Cardiac fibroblast (primary cell): ENCODE measurements at regions not wholly inside any gene's neighbourhood (a gene's known extent, or its start where the extent isn't known, plus 50 kb on each side); places are given as distances from the start of the nearest gene placed in this dataset.
"Not testable (repeated sequence)": the region's sequence is repeated elsewhere in the genome, so short reads cannot be mapped to it uniquely, and the experiment has no call there.

Experiments used
- DNase-seq, 2 donors: peaks; one replicate each; pipeline versions ENCODE4 v3.0.0 to v3.0.0-alpha.2; 2010; ENCODE audit warnings: low read depth in 2 of 2
- H3K4me3 ChIP-seq, 2 donors: replicated peaks in 1 of 2; 1 replicate in 1 of 2; 2 replicates in 1 of 2; pipeline ENCODE4 v1.5.1; 2011; ENCODE audit warnings: low read depth in 2 of 2, low read length in 2 of 2, mild to moderate bottlenecking in 2 of 2, moderate library complexity in 1 of 2
- TF ChIP-seq, protein P1 (sequence below): IDR thresholded peaks from one replicate; pipeline ENCODE4 v1.5.1; 2011; ENCODE audit warnings: low read depth, mild to moderate bottlenecking, low read length, inconsistent platforms

DNA sequence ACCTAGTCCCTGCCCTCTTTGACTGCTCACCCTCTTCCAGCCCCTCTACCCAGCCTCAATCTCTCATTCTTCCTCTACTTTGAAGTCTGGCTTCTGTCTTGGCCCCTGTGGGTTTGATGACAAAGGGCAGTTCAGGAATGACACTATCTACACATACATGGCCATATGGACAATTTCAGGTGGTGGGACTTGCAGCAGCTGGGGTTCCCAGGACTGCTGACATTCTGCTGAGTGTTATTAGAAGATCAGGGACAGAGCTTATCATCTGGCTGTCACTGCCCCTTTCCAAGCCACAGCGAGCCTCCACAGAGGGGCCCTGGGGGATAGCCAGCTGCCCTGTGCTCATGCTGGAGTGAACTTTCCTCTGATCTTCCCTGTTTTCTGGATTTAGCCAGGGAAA is 97.4 kb upstream of the IPO9 start:
- TF ChIP-seq, protein P1, sequence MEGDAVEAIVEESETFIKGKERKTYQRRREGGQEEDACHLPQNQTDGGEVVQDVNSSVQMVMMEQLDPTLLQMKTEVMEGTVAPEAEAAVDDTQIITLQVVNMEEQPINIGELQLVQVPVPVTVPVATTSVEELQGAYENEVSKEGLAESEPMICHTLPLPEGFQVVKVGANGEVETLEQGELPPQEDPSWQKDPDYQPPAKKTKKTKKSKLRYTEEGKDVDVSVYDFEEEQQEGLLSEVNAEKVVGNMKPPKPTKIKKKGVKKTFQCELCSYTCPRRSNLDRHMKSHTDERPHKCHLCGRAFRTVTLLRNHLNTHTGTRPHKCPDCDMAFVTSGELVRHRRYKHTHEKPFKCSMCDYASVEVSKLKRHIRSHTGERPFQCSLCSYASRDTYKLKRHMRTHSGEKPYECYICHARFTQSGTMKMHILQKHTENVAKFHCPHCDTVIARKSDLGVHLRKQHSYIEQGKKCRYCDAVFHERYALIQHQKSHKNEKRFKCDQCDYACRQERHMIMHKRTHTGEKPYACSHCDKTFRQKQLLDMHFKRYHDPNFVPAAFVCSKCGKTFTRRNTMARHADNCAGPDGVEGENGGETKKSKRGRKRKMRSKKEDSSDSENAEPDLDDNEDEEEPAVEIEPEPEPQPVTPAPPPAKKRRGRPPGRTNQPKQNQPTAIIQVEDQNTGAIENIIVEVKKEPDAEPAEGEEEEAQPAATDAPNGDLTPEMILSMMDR, result no peak
- peak in 1 of 2 donors; percentile 72 for DNase-seq
- no peak overlapping the region for H3K4me3 ChIP-seq

DNA sequence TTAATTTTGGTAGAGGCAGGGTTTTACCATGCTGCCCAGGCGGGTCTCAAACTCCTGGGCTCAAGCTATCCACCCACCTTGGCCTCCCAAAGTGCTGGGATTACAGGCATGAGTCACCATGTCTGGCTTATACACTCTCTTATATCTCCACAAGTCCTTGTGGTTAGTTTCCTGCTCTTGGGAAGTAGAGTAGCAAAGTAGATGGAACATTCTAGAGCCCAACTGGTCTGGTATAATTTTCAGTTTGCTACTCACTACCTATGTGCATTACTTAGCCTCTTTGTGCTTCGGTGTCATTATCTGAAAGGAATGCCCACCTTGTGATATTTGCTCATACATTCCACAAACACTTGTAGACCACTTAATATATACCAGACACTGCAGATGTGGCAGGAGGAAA is 96.6 kb upstream of the IPO9 start:
- peak; percentile 61 to 72 for DNase-seq
- TF ChIP-seq, protein P1, result no peak
- no peak overlapping the region for H3K4me3 ChIP-seq

DNA sequence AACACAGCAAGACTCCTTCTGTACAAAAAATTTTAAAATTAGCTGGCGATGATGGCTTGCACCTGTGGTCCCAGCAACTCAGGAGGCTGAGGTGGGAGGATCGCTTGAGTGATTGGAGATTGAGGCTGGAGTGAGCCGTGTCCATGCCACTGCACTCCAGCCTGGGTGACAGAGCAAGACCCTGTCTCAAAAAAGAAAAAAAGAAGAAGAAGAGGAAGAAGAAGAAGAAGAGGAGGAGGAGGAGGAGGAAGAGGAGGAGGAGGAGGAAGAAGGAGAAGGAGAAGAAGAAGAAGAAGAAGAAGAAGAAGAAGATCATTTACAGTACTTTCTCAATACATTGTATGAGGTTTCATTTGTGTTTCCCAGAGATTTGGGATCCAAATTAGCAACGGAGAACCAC is 94.7 kb upstream of the IPO9 start:
- DNase-seq, H3K4me3 ChIP-seq: not testable (repeated sequence)

DNA sequence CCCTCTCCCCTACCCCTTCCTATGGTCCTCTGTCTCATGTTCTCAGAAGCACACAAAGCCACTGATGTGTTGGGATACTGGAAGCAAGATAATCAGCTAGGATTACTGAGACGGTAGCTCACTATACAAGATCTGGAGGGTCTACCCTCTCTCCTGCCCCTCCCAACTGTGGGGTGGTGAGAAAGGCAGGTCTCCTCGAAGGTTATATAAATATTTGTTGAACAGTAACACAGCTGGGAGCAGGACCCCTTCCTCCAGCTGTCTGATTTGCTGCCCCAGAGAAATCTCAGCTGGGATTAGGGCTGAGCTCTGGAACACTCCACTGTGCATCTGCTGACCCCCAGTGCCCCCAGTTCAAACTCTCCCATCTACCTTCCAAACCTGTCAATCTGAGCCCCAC is 94.2 kb upstream of the IPO9 start:
- no peak for DNase-seq
- TF ChIP-seq, protein P1, result no peak
- H3K4me3 ChIP-seq, result no peak overlapping the region

DNA sequence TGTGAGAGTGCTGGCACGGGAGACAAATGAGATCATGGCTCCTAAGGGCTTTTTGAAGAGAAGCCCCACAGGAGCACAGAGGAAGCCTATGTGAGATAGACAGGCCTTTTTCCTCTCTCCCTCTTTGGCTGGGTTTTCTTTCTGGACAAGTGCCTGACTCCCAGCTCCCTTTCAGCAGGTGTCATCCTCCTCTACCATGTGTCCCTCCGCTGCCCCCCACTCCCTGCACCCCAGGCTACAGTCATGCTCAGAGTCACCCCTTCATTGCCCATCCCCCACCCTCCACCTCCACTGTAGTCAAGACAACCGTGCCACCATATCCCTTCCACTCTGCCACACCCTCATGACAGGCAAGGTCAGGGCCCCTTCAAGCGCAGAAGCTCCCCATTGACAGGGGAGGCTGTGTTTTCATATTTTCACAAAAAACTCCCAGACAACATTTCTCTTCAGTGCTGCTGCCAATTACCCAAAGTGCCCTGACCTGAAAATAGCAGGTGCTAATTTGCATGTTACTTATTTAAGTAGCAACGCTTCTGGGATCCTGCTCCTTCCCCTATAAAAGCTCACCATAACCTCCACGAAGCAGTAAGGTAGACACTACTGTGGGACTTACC is 92.1 kb upstream of the IPO9 start:
- no peak for DNase-seq
- TF ChIP-seq, protein P1, result no peak
- no peak overlapping the region for H3K4me3 ChIP-seq

DNA sequence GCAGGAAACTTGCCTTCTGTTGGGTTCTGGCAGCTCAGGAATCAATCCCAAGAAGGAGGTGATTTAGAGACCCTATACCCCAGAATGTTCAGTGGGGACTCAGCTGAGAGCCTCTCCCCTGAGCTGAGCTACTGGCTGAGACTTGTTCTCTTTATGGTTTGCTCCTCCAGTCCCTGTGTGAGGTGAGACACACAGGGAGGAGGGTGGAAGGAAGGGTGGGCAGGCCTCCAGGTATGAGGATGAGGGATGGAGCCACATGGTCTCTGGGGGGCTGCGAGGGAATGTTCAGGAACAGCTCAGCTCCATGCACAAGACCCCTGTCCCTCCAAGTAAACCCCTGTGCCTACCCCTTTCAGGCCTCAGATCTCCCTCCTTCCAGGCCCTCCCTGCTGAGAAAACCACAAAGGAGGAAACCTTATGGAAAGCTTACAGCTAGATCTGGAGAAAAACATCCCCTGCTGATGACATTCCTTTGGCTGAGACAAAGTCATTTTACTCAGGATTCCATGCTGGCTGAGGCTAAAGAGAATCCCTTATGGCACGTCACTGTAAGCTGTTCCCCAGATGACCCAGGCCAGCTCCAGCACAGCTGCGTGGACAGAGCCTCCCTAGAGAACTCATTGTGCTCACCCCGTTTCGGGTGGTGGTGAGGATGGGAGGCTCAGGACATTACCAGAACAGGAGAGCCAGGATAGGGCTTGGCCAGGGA is 91.5 kb upstream of the IPO9 start:
- TF ChIP-seq, protein P1, result no peak
- no peak overlapping the region for H3K4me3 ChIP-seq
- peak; percentile 82 to 85 for DNase-seq

DNA sequence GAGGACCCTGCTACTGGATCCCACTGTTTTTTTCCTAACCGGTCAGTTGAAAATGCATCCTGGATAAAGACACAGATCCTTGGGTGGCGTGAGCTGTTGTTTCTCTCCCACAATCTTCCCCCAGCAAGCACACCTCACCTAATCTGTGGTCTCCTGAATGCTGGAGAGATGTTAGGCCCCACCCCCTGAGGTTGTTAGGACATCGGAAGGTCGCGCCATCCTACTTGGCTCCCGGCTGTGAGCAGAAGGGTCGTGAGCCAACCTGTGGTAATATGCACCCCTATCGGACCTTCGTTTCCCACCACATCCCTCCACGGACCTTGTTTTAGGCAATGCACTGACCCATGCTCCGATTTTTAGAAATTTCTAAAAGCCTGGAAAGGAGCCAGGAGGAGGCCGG is 89.9 kb upstream of the IPO9 start:
- H3K4me3 ChIP-seq, result peak overlapping the region; percentile 83 to 94
- peak in 1 of 2 donors; percentile 46 for DNase-seq
- TF ChIP-seq, protein P1, result no peak
